Stimulated activated CD4-positive, alpha-beta T cell treated with anti-CD3 and anti-CD28 coated beads, Interleukin-12 subunit alpha, Interleukin-12 subunit beta, amount 100 ng/mL, for 4 hours (primary cell): ENCODE measurements at regions not wholly inside any gene's neighbourhood (a gene's known extent, or its start where the extent isn't known, plus 50 kb on each side); places are given as distances from the start of the nearest gene placed in this dataset.
A peak's percentile ranks its signal among the peaks of the same experiment; 100 is the strongest.
"Not testable (repeated sequence)": the region's sequence is repeated elsewhere in the genome, so short reads cannot be mapped to it uniquely, and the experiment has no call there.

ENCODE experiments used
- DNase-seq: peaks from one replicate; pipeline ENCODE4 v3.0.0-alpha.2; 2020

DNA sequence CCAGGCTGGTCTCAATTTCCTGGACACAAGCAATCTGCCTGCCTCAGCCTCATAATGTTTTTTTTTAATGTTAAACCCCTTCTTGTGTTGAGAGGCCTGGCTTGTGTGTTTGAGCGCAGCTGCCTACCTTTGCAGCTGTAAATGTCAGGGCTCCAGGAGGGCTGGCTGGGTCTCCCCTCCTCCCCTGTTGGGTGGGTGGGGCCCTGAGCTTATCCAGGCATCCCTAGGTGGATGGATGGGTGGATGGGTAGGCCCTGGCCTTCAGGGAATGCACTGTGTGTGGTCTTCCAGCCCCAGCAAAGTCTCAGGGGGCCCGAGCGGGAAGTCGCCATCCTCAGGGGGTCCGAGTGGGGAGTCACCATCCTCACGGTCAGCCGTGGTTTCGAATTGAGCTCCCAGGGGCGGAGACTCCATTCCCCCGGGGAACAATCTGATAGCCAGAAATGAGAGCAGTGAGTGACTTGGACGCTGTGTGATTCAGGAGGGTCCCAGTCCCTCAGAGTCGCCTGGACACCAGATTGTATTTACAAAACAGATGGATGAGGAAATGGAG, 279.4 kb upstream of the PLGLB2 start:
- DNase-seq = not testable (repeated sequence)

DNA sequence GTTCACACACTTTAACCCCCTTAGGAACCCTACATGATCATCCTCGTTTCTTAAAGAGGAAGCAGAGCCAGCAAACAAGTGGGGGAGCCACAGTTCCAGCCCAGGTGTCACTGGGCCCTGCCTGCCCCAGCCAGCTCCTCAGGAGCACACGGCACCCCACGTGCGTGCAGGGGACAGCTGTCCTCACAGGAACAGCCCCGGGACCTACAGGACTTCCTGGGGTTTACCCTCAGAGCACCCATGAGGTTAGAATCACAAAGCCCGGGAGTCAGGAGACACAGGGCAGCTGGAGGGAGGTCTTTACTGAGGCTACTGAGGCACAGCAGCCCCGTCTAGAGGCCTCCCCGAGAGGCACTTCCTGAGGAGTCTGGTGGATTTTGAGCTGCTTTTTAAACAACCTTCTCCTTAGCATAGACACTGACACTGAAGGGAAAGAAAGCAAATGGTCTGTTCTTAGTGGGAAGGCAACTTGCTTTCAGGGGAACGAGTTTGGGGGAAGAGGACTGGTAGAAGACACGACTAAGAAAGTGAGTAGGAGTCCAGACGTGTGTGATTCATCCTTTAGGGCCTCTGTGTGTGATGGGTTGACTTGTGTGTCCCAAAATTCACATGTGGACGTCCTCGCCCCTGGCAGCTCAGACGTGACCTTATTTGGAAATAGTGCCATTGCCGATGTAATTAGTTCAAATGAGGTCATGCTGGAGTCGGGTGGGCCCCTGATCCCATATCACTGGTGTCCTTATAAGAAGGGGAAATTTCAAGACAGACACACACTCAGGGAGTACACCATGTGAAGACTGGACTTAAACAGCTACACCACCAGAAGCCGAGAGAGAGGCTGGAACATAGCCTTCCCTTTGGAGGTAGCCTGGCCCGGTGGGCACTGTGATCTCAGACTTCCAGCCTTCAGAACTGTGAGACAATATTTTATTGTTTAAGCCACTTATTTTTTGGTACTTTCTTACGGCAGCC, 278.4 kb upstream of the PLGLB2 start:
- peak; percentile 43 for DNase-seq

DNA sequence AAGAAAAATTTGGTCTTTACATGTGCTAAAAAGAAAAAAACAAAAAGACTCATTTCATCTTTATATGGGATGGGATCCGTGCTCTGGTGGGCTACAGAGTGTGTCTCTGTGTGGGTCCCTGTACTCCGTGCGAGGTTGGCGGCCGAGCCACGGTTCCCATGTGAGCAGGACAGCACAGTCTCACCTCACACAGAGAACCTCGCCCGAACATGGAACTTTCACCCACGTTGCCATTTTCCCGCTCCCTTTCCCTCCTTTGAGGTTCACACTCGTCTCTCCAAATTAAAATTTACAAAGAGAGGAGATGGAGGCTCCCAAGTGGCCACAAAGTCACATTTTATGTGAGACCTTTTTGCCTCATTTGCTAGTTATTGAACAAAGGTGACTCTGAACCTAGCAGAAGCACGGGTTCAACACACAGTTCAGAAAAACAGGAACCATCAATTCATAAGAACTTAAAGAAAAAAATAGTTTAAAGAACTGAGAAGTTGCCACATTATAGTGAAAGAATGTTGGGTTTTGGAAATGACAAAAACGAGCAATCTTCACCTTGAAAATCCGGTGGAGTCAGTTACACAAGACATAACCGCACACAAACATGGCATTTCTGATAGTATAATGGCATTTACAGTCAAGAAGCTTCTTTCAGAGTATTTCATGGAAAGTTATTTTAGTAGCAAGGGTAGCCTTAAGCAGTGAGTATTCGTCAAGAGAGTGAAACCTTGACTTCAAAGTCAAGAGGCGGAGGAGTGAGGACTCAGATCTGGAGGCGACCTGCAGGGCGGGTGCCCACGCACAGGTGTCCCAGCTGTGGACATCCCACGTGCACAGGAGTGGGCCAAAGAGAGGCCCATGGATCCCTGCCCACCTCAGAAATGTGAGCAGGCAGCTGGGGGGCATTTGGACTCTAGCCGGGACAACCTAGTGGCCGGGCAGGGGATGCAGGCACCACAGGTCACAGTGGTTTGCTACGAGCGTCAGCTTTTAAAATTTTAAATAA, 277.2 kb upstream of the PLGLB2 start:
- peak; percentile 56 for DNase-seq

DNA sequence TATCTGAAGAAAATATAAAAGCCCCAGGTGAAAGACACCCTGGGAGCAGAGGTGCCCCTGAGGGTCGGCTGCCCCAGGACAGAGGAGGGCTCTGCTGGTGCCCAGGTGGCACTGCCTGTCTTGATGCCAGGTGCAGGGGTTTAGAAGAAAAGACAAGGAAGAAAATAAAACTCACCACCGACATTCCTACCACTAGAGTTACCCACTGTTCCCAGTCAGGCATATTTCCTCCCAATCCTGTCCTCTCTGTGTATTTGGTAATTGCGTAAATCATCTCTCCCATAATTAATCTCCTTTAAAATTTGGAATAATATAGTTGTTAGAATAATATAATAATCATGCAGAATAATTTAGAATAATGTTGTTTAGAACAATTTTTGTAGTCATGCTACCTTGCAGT, 276.4 kb upstream of the PLGLB2 start:
- not testable (repeated sequence) for DNase-seq

DNA sequence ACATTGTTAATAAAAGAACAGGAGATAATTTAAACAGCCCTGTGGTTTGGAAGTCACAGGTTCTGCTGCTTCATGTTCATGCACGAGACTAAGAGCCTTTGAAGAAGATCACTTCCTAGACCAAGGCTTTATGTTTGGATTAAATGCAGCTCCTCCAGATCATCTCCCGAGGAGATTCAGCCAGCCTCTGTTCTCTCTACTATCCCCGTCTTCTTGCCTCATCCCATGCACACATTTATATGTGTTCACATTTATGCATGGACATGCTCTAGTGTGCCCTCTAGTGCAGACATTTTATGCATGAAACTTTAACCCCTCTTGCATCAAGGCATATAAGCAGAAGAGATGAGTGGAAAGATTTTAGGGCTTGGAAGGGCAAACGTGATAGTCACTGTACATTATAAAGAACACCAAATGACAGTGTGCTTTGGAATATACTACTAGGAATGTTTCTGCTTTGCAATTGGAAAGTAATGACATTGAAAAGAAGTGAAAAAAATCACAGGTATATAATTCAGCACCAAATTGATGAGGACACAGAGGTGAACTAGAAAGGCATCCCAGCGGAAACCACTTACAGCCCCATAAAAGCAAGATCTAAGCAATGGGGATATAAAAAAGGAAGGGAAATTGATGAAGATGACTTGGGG, 271.5 kb upstream of the PLGLB2 start:
- not testable (repeated sequence) for DNase-seq

DNA sequence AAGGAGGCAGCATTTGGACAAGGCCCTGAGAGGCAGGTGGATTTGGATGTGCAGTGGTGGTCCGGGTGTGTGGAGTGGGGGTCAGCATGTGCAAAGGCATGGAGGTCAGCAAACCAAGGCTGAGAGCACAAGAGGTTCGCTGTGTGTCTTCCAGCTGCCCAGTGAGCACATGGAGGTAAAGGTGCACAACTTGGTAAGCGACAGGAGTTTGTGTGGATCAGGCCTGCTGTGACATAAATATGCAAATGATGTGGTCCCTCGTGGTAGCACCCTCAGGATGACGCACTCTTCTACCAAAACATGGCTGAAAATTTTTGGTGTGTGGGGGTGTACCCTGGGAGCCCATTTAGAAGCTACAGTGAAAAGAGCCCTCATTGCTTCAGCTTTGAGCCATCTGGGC, 271.0 kb upstream of the PLGLB2 start:
- DNase-seq = not testable (repeated sequence)

DNA sequence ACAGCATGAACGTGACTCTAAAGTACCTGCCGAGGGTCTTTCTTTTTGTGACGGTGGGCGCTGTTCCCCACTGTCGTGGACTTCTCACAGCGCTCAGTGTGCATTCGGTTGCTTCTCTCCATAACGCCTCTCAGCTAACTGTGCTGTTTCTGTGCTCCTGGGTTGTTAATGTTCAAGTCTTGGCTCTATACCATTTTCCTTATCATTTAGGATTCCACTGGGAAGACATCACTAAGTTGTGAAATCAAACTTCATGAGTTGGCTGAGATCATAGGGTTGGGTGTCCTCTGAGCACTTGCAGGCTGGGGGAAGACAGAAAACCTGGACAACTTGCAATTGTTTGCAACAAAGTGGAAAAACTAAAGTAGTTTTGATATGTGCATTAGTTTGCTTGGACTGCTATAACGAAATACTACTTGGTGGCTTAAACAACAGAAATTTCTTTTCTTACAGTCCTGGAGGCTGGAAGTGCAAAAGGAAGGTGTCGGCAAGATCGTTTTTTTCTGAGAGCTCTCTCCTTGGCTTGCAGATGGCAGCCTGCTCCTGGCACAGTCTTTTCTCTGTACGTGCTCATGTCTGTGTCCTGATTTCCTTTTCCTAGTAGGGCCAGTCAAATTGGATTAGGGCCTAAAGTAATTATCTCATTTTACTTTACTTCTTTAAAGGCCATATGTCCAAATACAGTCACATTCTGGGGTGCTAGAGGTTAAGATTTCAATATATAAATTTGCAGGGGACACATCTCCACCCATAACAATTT, 270.0 kb upstream of the PLGLB2 start:
- not testable (repeated sequence) for DNase-seq

DNA sequence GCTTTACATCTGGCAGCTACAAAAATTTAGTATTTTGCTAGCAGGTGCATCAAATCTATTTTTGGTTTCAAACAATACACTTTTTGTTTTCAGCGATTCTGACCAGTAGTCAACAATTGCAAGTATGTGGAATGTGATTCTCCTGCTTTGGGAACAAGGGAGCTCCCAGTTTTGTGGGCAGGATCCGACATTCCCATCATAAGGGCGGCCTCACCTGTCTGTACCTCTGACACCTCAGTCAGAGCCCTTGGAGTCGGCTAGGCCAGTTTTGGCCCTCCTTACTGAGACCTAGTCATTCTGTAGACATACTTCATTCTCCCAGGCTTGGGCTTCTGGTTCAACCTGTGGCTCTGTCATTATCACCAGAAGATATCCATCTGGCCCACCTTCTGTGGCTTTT, 269.0 kb upstream of the PLGLB2 start:
- DNase-seq = not testable (repeated sequence)

DNA sequence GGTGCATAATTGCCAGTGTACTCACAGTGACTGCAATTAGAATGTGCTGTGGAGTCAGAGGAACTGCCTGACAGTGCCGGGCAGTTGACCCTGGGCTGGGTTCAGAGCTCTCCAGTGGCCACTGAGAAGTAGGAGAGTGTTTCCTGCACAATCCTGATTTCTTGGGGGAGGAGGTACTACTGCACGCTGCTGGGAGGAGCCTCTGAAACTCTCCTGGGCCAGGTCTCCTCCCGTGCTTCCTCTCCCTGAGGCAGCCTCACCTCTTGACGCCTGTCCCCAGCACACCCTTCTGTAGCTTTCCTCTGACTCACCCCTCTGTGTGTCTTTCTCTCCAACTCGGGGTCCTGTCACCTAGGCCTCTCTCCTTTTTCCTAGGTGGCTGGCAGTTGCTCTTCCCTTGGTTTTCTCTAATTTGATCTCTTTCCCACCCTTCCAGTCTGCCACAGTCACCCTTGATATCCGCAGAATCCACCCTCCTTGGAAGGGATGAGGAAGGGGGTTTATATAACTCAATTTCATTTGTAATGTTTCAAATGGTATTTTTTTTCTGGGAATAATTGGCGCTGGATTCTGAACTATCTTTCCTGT, 264.7 kb upstream of the PLGLB2 start:
- not testable (repeated sequence) for DNase-seq

DNA sequence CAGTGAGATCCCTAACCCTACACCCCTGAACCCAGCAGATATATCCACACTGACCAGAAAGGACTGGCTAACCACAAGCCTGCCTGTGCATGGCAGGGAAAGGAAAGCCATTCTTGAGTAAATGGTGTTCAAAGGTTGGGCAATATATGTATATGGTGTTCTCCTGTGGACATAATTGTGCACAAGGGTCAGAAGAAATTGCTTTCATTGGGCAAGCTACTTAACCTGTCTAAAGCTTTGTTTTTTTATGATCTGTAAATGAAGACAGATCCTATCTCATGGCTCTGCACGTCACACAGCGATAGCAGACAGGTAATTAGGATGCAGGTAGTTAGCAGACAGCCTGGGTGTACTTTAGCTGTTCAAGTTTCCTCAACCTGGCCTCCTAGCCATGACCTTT, 263.5 kb upstream of the PLGLB2 start:
- not testable (repeated sequence) for DNase-seq

DNA sequence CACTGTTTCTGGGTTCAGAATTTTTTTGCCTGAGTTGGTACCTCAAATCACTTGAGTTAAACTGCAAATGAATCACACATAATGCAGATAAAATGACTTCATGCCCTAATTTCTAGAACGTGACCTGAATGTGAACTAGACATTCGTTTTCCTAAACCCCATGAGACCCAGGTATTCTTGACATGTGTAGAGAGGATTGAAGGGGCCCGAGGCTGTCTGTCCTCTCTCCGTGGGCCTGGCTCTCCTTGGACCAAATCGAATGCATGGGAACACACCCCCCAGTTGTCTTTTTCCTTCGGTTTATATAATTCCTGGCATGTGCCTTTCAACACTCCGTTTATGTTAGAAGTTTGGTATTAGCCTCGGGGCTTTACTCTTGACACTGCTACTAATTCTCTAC, 262.4 kb upstream of the PLGLB2 start:
- not testable (repeated sequence) for DNase-seq

DNA sequence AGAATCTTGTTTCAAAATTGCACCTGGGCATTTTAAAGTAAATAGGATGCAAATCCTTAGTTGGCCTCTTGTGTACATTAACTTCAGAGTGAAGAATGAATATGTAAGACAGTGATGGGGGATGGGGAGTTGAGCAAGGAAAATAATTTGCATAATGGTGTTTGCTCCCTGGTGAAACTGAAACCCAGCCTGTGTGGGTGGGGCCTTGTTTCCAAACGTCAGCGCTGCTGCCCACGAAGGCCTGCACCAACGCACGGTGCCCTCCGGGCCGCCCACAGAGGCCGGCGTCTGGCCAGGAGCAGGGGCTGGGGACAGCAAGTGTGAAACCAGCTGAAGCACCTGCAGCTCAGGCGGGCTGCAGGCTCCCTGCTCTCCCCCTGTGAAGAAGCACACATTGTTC, 262.0 kb upstream of the PLGLB2 start:
- not testable (repeated sequence) for DNase-seq

DNA sequence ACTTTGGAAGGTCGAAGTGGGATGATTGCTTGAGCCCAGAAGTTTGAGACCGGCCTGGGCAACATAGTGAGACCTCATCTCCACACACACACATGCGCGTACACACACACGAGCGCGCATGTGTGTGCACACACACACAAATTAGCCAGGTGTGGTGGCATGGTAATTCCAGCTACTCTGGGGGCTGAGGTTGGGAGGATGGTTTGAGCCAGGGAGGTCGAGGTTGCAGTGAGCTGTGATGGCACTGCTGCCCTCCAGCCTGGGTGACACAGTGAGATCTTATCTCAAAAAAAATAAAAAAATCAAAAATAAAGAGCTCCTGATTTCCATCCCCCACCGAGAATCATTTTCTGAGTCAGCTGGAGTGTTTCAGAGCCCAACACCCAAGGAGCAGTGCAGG, 261.5 kb upstream of the PLGLB2 start:
- not testable (repeated sequence) for DNase-seq

DNA sequence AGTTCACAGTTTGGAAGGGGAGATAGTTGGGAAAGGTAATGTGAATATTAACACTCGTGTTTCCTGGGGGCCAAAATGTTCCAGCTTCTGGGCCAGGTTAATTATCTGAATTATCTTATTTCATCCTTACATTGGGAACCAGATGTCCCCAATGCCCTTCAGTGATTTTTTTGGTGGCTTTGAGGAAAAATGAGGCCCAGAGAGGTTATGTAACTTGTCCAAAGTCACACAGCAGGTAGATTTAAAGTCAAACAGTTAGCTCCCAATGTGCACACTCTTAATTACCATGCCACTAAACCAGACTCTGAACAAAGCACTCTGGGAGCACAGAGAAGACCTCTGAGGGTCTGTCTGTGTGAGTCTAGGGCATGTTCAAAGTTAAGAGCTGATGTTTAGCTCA, 259.9 kb upstream of the PLGLB2 start:
- not testable (repeated sequence) for DNase-seq

DNA sequence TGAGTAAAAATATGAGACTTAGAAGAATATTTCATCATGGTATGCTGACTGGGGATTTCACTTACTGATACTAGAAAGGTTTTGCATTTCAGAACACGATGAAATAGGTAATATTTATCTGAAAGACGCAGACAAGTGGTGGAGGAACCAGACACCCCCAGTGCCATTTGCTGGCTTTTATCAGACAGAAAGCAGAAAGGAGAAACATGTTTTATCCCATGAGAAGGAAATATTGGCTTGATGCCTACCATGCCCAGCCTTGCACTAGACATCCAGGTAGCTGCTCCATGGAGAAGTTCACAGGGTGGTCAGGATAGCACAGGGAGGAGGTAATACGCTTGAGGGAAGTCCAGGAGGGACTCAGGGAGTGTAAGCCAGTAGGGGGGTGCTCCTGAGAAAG, 258.9 kb upstream of the PLGLB2 start:
- not testable (repeated sequence) for DNase-seq

DNA sequence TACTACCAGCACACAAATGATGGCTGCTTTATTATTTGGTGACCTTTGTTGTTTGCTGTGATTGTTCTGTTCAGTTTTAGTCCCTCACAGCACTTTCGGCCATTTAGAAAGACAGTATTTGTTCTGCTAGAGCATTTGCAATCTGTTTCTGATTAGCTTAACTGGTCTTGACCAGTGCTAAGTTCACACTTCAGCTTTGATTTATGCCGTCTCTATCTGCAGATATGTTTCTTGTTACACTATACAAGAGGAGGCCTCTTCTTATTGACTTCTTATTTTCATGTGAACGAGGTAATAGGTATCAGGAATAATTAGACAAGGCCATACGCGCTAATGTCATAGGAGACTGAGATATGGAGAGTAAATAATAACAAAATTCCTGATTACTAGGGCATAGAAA, 253.0 kb upstream of the PLGLB2 start:
- not testable (repeated sequence) for DNase-seq

DNA sequence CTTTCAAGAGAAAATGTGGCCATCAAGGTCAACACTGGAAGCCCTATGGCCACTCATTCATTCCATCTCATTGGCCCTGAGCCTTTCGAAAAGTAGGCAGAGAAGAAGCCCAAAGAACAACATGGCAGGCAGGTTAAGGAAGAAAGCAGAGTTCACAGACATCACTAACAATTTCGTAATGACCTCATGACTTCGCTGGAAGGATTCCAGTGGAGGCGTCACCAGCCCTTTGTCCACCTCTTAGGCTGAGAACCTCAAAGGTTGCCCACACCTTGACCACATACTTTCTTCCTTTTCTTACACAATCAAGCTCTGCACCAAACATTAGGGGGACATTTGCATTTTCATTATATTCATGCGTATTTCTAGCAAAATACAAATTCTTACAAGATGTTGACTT, 252.4 kb upstream of the PLGLB2 start:
- DNase-seq = not testable (repeated sequence)

DNA sequence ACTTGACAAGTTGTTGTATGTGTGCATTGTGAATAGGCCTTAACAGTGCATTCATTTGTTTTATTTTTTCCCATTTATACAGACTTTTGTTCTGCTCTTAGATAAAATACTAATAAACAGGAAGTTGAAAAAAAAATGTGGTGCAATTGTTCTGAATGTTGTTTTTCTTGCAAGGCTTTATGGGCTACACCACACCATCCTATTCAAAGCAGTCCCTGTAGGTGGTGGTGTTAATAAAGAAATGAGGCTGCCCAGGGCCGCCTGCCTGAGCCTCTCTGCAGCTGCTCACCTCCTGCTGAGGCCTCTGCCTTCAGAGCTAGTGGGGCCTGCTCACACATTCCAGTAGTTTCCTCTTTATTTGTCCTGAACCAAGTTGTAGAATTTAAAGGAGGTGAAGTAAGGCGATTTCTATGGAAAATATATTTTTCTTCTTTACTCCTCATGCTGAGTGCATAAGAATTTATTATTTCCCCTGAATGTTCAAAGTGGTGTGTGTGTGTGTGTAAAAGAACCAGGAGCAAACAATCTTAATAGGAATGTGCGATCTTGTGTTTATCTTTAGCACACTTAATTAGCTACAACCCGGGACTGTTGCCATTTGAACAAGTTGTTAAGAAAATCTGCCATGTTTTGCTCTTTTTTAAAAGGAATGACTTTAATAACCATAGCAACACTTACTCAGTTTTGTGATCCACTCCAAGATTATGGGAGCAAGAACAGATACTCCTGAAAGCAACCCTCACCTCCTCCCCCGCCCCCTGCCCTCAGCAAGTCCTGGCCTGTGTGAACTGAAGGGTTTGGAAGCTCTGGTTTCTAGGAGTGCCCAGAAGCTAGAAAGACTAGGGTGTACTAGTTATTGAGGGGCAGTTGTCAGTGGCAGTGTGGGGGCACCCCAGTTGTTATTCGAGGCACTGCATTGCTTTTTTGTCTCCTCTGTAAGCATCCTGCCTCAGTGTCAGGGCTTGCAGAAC, 251.6 kb upstream of the PLGLB2 start:
- DNase-seq = not testable (repeated sequence)

DNA sequence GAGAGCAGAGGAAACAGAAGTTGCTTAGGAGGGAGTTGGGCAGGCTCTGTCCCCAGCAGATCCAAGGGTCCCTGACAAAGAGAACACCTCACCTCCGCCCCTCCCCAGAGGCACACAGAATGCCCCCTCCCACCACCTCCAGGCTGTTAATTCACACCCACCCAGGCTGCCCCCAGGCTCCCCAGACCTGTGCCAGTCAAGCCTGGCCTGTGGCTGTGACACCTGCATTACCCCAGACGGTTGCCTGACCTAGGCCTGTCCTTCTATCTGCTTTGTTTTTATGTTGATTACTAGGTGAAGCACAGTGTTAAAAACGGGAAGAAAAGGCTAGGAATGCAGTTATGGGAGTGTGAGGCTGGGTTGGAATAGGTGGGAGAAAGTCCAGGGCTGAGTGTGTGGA, 250.8 kb upstream of the PLGLB2 start:
- DNase-seq = not testable (repeated sequence)

DNA sequence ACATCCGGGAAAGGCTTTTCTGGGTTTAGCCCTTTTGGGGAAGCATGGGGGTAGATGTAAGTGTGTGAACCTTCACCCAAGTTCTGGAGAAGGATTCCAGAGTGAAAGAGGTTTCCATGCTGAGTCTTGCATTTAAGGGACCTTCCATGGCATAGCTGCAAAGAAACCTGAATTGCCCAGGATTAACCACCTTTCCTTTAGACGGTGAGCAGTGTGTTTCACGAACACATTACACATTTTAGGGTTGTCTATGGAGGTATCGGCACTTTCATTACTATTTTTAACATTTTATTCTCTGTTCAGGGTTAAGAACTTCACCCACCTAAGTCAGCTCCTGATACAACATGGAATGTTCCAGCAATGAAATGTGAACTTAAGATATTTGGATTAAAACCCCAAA, 250.2 kb upstream of the PLGLB2 start:
- not testable (repeated sequence) for DNase-seq
